Fibroblast of peridontal ligament (primary cell): ENCODE measurements at regions not wholly inside any gene's neighbourhood (a gene's known extent, or its start where the extent isn't known, plus 50 kb on each side); places are given as distances from the start of the nearest gene placed in this dataset.
"Not testable (repeated sequence)": the region's sequence is repeated elsewhere in the genome, so short reads cannot be mapped to it uniquely, and the experiment has no call there.

Experiments
- DNase-seq: peaks from one replicate; pipeline ENCODE4 v3.0.0-alpha.2; 2010; ENCODE audit errors: extremely low read depth

- DNase-seq, result no peak
Measured at GRCh38 chr2:207216457-207216856, 50.7 kb upstream of the KLF7 start.

- no peak for DNase-seq
Measured at GRCh38 chr2:207217442-207217841, 51.7 kb upstream of the KLF7 start.

- DNase-seq, result no peak
Measured at GRCh38 chr2:207219081-207219630, 53.4 kb upstream of the KLF7 start.

GRCh38 chr2:207219676-207220501 lies 54.1 kb upstream of the KLF7 start:
- DNase-seq, result peak; percentile 88

- DNase-seq, result no peak
Measured at GRCh38 chr2:207221731-207222130, 56.0 kb upstream of the KLF7 start.

- DNase-seq, result peak; percentile 49
Measured at GRCh38 chr2:207223051-207223450, 57.3 kb upstream of the KLF7 start.

GRCh38 chr2:207224381-207224780 lies 58.6 kb upstream of the KLF7 start:
- DNase-seq, result no peak

- DNase-seq, result no peak
Measured at GRCh38 chr2:207224791-207225482, 59.2 kb upstream of the KLF7 start.

GRCh38 chr2:207225773-207226172 lies 60.0 kb upstream of the KLF7 start:
- DNase-seq, result no peak

GRCh38 chr2:207226243-207226642 lies 60.5 kb upstream of the KLF7 start:
- DNase-seq, result no peak

- no peak for DNase-seq
Measured at GRCh38 chr2:207226671-207227061, 60.9 kb upstream of the KLF7 start.

GRCh38 chr2:207227062-207227748 lies 61.5 kb upstream of the KLF7 start:
- DNase-seq, result no peak

GRCh38 chr2:207227749-207228145 lies 62.0 kb upstream of the KLF7 start:
- DNase-seq, result no peak

GRCh38 chr2:207228402-207228801 lies 62.7 kb upstream of the KLF7 start:
- DNase-seq, result no peak

GRCh38 chr2:207229161-207229560 lies 63.4 kb upstream of the KLF7 start:
- DNase-seq, result no peak

GRCh38 chr2:207230261-207231105 lies 64.7 kb upstream of the KLF7 start:
- no peak for DNase-seq

- no peak for DNase-seq
Measured at GRCh38 chr2:207231106-207231865, 65.5 kb upstream of the KLF7 start.

GRCh38 chr2:207231967-207232366 lies 66.2 kb upstream of the KLF7 start:
- DNase-seq, result no peak

- DNase-seq, result not testable (repeated sequence)
Measured at GRCh38 chr2:207233141-207233540, 67.4 kb upstream of the KLF7 start.

GRCh38 chr2:207233731-207234130 lies 68.0 kb upstream of the KLF7 start:
- no peak for DNase-seq

- no peak for DNase-seq
Measured at GRCh38 chr2:207235621-207236020, 69.9 kb upstream of the KLF7 start.
